ENCODE measurements at regions not wholly inside any gene's neighbourhood (a gene's known extent, or its start where the extent isn't known, plus 50 kb on each side); places are given as distances from the start of the nearest gene placed in this dataset.
"Not testable (repeated sequence)": the region's sequence is repeated elsewhere in the genome, so short reads cannot be mapped to it uniquely, and the experiment has no call there.

DNA sequence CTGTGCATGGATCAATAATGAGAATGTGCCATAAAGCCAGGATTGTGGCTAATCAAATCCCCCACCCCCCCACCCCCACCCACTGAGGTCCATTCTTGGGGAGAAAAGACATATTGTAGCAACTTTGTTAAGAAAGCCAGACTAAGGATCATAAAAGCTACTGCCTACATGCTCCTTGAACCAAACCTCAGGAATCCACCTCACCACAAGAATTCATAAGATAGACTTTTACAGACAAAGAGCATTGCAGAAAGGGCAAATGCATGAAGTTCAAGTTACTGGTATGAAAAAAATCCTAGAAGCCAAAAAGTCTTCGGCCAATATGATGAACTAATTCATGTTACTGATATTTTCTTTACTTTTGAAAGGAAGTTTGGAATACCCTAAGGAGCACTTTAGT lies 187.9 kb upstream of the ARID1B start:
- Histone ChIP-seq H3K36me3 (ENCODE audit: control insufficient read depth, insufficient read depth, low read length) (no peaks in the 10 kb centered on the region), H3K27ac (ENCODE audit: insufficient read depth, low read length, poor library complexity, severe bottlenecking) (no peak overlapping the region), H3K4me3 (ENCODE audit: low read depth, low read length) (no peak overlapping the region), H3K27me3 (ENCODE audit: control insufficient read depth, insufficient read depth, low read length) (peaks cover 11% of the 10 kb centered on the region), H3K9me3 (ENCODE audit: control insufficient read depth in 2 of 2, low read length in 2 of 2) (peaks cover 0 to 3% of the 10 kb centered on the region in 2 experiments), H3K4me1 (ENCODE audit: control insufficient read depth, insufficient read depth, low read length, poor library complexity, severe bottlenecking) (no peaks in the 10 kb centered on the region)
- peaks cover 24% of the 10 kb centered on the region for H3K27me3 Mint-ChIP-seq
- H3K9me3 Mint-ChIP-seq = peaks cover 0 to 4% (median 0%) of the 10 kb centered on the region in 7 donors
- no peak overlapping the region for H3K4me3 Mint-ChIP-seq
- DNase-seq = no peak
- no peak for ATAC-seq (ENCODE audit: low read depth in 2 of 2)
- no peak overlapping the region for H3K27ac Mint-ChIP-seq
- no peaks in the 10 kb centered on the region for H3K4me1 Mint-ChIP-seq
- H3K36me3 Mint-ChIP-seq = no peaks in the 10 kb centered on the region

DNA sequence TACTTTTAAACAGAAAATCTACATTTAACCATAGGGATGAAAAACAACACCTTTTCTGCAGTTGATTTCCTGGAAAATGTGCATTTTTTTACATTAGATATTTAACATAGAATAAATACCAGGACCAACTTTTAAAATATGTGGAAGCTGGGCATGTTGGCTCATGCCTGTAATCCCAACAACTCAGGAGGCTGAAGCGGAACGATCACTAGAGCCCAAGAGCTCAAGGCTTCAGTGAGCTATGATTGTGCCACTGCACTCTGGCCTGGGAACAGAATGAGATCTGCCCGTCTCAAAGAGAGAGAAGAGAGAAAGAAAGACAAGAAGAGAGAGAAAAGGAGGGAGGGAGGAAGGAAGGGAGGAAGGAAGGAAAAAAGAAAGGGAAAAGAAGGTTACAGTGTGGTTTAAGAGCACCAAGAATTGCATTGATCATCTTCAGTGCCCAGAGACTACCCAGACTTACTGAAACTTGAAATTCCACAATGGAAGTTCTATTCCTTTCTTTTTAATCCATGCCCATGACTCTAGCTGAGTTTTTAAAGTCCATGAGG lies 189.4 kb upstream of the ARID1B start:
- H3K27ac ChIP-seq (ENCODE audit: insufficient read depth, low read length, poor library complexity, severe bottlenecking) = no peak overlapping the region
- Mint-ChIP-seq H3K27me3 (peaks cover 29% of the 10 kb centered on the region), H3K36me3 (no peaks in the 10 kb centered on the region), H3K4me1 (no peaks in the 10 kb centered on the region), H3K27ac (peak overlapping the region in 1 of 3 donors; percentile 31), H3K4me3 (no peak overlapping the region), H3K9me3 (peaks cover 0 to 7% (median 0%) of the 10 kb centered on the region in 7 donors)
- DNase-seq (no peak), ATAC-seq (ENCODE audit: low read depth in 2 of 2) (no peak)
- H3K27me3 ChIP-seq (ENCODE audit: control insufficient read depth, insufficient read depth, low read length) = peaks cover 13% of the 10 kb centered on the region
- H3K36me3 ChIP-seq (ENCODE audit: control insufficient read depth, insufficient read depth, low read length) = no peaks in the 10 kb centered on the region
- H3K4me3 ChIP-seq (ENCODE audit: low read depth, low read length) = no peak overlapping the region
- H3K4me1 ChIP-seq (ENCODE audit: control insufficient read depth, insufficient read depth, low read length, poor library complexity, severe bottlenecking) = no peaks in the 10 kb centered on the region
- H3K9me3 ChIP-seq (ENCODE audit: control insufficient read depth in 2 of 2, low read length in 2 of 2) = peaks cover 0 to 3% of the 10 kb centered on the region in 2 experiments

DNA sequence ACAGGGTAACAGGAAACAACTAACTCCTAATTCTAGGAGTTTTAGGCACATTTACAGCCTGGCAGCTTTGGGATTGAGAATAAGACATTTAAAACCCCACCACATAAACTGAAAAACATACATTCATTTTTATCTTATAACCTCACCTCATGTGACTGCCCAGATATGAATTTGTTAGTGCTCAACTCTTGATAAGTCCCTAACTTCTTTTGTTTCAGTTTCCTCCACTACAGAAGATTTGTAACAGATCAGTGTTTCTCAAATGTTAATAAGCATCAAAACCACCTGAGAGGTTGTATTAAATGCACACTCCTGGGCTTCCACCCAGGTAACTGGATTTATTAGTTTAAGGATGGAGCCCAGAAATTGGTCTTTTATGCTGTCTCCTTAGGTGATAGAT lies 190.1 kb upstream of the ARID1B start:
- Mint-ChIP-seq H3K36me3 (no peaks in the 10 kb centered on the region), H3K4me1 (no peaks in the 10 kb centered on the region), H3K27ac (no peak overlapping the region), H3K4me3 (no peak overlapping the region), H3K27me3 (peaks cover 26% of the 10 kb centered on the region), H3K9me3 (peaks cover 0 to 4% (median 0%) of the 10 kb centered on the region in 7 donors)
- Histone ChIP-seq H3K4me3 (ENCODE audit: low read depth, low read length) (no peak overlapping the region), H3K4me1 (ENCODE audit: control insufficient read depth, insufficient read depth, low read length, poor library complexity, severe bottlenecking) (no peaks in the 10 kb centered on the region), H3K27ac (ENCODE audit: insufficient read depth, low read length, poor library complexity, severe bottlenecking) (no peak overlapping the region), H3K36me3 (ENCODE audit: control insufficient read depth, insufficient read depth, low read length) (no peaks in the 10 kb centered on the region), H3K27me3 (ENCODE audit: control insufficient read depth, insufficient read depth, low read length) (peaks cover 13% of the 10 kb centered on the region), H3K9me3 (ENCODE audit: control insufficient read depth in 2 of 2, low read length in 2 of 2) (peaks cover 0 to 3% of the 10 kb centered on the region in 2 experiments)
- DNase-seq (no peak), ATAC-seq (ENCODE audit: low read depth in 2 of 2) (no peak)

- Histone ChIP-seq H3K27me3 (ENCODE audit: control insufficient read depth, insufficient read depth, low read length) (peaks cover 17% of the 10 kb centered on the region), H3K9me3 (ENCODE audit: control insufficient read depth in 2 of 2, low read length in 2 of 2) (peaks cover 0 to 3% of the 10 kb centered on the region in 2 experiments), H3K27ac (ENCODE audit: insufficient read depth, low read length, poor library complexity, severe bottlenecking) (no peak overlapping the region), H3K4me3 (ENCODE audit: low read depth, low read length) (no peak overlapping the region), H3K36me3 (ENCODE audit: control insufficient read depth, insufficient read depth, low read length) (no peaks in the 10 kb centered on the region), H3K4me1 (ENCODE audit: control insufficient read depth, insufficient read depth, low read length, poor library complexity, severe bottlenecking) (no peaks in the 10 kb centered on the region)
- Mint-ChIP-seq H3K4me3 (no peak overlapping the region), H3K27ac (no peak overlapping the region), H3K9me3 (peaks cover 0 to 5% (median 0%) of the 10 kb centered on the region in 7 donors), H3K36me3 (no peaks in the 10 kb centered on the region), H3K27me3 (peaks cover 28% of the 10 kb centered on the region), H3K4me1 (no peaks in the 10 kb centered on the region)
- ATAC-seq (ENCODE audit: low read depth in 2 of 2) (no peak), DNase-seq (no peak)
Observed at GRCh38 chr6:156585859-156586258, 191.3 kb upstream of the ARID1B start.

DNA sequence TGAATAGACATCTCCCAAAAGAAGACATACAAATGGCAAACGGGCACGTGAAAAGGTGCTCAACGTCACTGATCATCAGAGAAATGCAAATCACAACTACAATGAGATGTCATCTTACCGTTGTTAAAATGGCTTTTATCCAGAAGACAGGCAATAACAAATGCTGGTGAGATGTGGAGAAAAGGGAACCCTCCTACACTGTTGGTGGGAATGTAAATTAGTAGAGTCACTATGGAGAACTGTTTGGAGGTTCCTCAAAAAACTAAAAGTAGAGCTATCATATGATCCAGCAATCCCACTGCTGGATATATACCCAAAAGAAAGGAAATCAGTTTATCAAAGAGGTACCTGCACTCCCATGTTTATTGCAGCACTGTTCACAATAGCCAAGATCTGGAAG lies 193.1 kb upstream of the ARID1B start:
- not testable (repeated sequence) for ATAC-seq (ENCODE audit: low read depth in 2 of 2); H3K4me3 Mint-ChIP-seq; DNase-seq; H3K36me3 Mint-ChIP-seq; H3K27ac Mint-ChIP-seq; H3K4me3 ChIP-seq (ENCODE audit: low read depth, low read length); H3K36me3 ChIP-seq (ENCODE audit: control insufficient read depth, insufficient read depth, low read length); H3K4me1 ChIP-seq (ENCODE audit: control insufficient read depth, insufficient read depth, low read length, poor library complexity, severe bottlenecking); H3K4me1 Mint-ChIP-seq; H3K9me3 Mint-ChIP-seq; H3K9me3 ChIP-seq (ENCODE audit: control insufficient read depth in 2 of 2, low read length in 2 of 2); H3K27ac ChIP-seq (ENCODE audit: insufficient read depth, low read length, poor library complexity, severe bottlenecking)
- peaks cover 14% of the 10 kb centered on the region for H3K27me3 ChIP-seq (ENCODE audit: control insufficient read depth, insufficient read depth, low read length)
- H3K27me3 Mint-ChIP-seq = peaks cover 26% of the 10 kb centered on the region

DNA sequence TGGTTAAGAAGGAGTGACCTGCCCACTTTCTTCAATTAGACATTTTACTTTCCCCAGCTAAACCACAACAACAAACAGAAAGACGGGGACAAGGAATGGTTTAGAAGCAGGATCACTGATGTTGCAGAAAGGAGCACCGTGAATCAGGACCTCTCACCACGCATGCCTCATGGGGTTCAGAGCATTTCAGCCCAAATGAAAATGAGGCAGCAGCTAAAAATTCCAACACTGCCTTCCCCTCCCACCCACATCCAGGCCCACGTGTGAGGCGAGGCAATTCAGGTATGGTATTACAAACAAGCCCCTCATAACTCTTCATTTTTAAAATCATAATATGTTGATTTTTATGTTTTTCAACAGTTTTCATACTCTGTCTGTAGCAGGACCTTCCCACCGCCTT lies 194.1 kb upstream of the ARID1B start:
- Mint-ChIP-seq H3K9me3 (peaks cover 3 to 16% (median 7%) of the 10 kb centered on the region in 7 donors), H3K4me1 (no peaks in the 10 kb centered on the region), H3K27me3 (peaks cover 26% of the 10 kb centered on the region), H3K4me3 (no peak overlapping the region), H3K27ac (no peak overlapping the region), H3K36me3 (peaks cover 4% of the 10 kb centered on the region)
- H3K4me1 ChIP-seq (ENCODE audit: control insufficient read depth, insufficient read depth, low read length, poor library complexity, severe bottlenecking) = no peaks in the 10 kb centered on the region
- H3K9me3 ChIP-seq (ENCODE audit: control insufficient read depth in 2 of 2, low read length in 2 of 2) = peaks cover 3 to 7% of the 10 kb centered on the region in 2 experiments
- ATAC-seq (ENCODE audit: low read depth in 2 of 2) (no peak), DNase-seq (no peak)
- peaks cover 14% of the 10 kb centered on the region for H3K27me3 ChIP-seq (ENCODE audit: control insufficient read depth, insufficient read depth, low read length)
- H3K36me3 ChIP-seq (ENCODE audit: control insufficient read depth, insufficient read depth, low read length) = no peaks in the 10 kb centered on the region
- H3K4me3 ChIP-seq (ENCODE audit: low read depth, low read length) = no peak overlapping the region
- H3K27ac ChIP-seq (ENCODE audit: insufficient read depth, low read length, poor library complexity, severe bottlenecking) = no peak overlapping the region

GRCh38 chr6:156582509-156582992 lies 194.6 kb upstream of the ARID1B start:
- peaks cover 4% of the 10 kb centered on the region for H3K36me3 Mint-ChIP-seq
- peaks cover 3 to 21% (median 8%) of the 10 kb centered on the region in 7 donors for H3K9me3 Mint-ChIP-seq

DNA sequence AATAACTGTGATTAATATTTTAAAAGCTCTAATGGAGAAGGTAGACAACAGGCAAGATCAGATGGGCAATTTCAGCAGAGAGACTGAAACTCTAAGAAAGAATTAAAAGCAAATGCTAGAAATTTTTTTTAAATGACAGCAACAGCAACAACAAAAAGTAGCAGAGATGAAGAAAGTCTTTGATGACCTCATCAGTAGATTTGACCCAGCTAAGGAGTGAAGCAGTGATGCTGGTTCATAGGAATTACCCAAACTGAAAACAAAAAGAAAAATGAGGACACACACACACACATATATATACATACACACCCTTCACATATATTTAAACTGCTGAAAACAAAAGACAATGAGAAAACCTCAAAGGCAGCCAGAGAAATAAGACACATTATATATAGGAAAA lies 197.6 kb upstream of the ARID1B start:
- H3K9me3 ChIP-seq (ENCODE audit: control insufficient read depth in 2 of 2, low read length in 2 of 2) = peaks cover 19 to 21% of the 10 kb centered on the region in 2 experiments
- H3K9me3 Mint-ChIP-seq = peaks cover 3 to 38% (median 11%) of the 10 kb centered on the region in 7 donors
- no peak overlapping the region for H3K4me3 ChIP-seq (ENCODE audit: low read depth, low read length)
- H3K27ac Mint-ChIP-seq = no peak overlapping the region
- H3K4me1 Mint-ChIP-seq = no peaks in the 10 kb centered on the region
- H3K36me3 ChIP-seq (ENCODE audit: control insufficient read depth, insufficient read depth, low read length) = no peaks in the 10 kb centered on the region
- DNase-seq (no peak), ATAC-seq (ENCODE audit: low read depth in 2 of 2) (no peak)
- no peak overlapping the region for H3K27ac ChIP-seq (ENCODE audit: insufficient read depth, low read length, poor library complexity, severe bottlenecking)
- H3K4me3 Mint-ChIP-seq = peak overlapping the region in 1 of 4 donors; percentile 22
- H3K27me3 Mint-ChIP-seq = peaks cover 31% of the 10 kb centered on the region
- peaks cover 4% of the 10 kb centered on the region for H3K36me3 Mint-ChIP-seq
- peaks cover 16% of the 10 kb centered on the region for H3K27me3 ChIP-seq (ENCODE audit: control insufficient read depth, insufficient read depth, low read length)
- no peaks in the 10 kb centered on the region for H3K4me1 ChIP-seq (ENCODE audit: control insufficient read depth, insufficient read depth, low read length, poor library complexity, severe bottlenecking)

More at GRCh38 chr6:156582509-156582992, 194.6 kb upstream of the ARID1B start:
- Histone ChIP-seq H3K4me3 (ENCODE audit: low read depth, low read length) (no peak overlapping the region), H3K9me3 (ENCODE audit: control insufficient read depth in 2 of 2, low read length in 2 of 2) (peaks cover 7 to 12% of the 10 kb centered on the region in 2 experiments), H3K27me3 (ENCODE audit: control insufficient read depth, insufficient read depth, low read length) (peaks cover 14% of the 10 kb centered on the region), H3K27ac (ENCODE audit: insufficient read depth, low read length, poor library complexity, severe bottlenecking) (no peak overlapping the region), H3K4me1 (ENCODE audit: control insufficient read depth, insufficient read depth, low read length, poor library complexity, severe bottlenecking) (no peaks in the 10 kb centered on the region), H3K36me3 (ENCODE audit: control insufficient read depth, insufficient read depth, low read length) (no peaks in the 10 kb centered on the region)
- Mint-ChIP-seq H3K4me3 (no peak overlapping the region), H3K27ac (no peak overlapping the region), H3K27me3 (peaks cover 26% of the 10 kb centered on the region), H3K4me1 (no peaks in the 10 kb centered on the region)
- ATAC-seq (ENCODE audit: low read depth in 2 of 2) (no peak), DNase-seq (no peak)

Measured in CD4-positive, CD25-positive, alpha-beta regulatory T cell (primary cell).